HepG2 (cell line): ENCODE measurements at regions not wholly inside any gene's neighbourhood (a gene's known extent, or its start where the extent isn't known, plus 50 kb on each side); places are given as distances from the start of the nearest gene placed in this dataset.

Source experiments
- NFKBIZ ChIP-seq: IDR thresholded peaks from 2 replicates; pipeline ENCODE4 v1.6.1; 2018; ENCODE audit warnings: missing genetic modification reagents, missing compliant biosample characterization
- PCBP2 ChIP-seq: fragments of 200-400 bp; formaldehyde crosslinking; optimal IDR thresholded peaks from 2 replicates; pipeline ENCODE3; 2018; ENCODE audit warnings: low read length, low read depth; ENCODE audit not compliant: poor library complexity, severe bottlenecking
- ZBTB2 ChIP-seq: sonication (generic); formaldehyde crosslinking; IDR thresholded peaks from 2 replicates; pipeline ENCODE4 v1.8.0; 2022; ENCODE audit warnings: low read depth, missing genetic modification reagents
- ZFY ChIP-seq: sonication (generic); formaldehyde crosslinking; IDR thresholded peaks from 2 replicates; pipeline ENCODE4 v1.4.0; 2020; ENCODE audit warnings: missing genetic modification reagents
- ZNF282 ChIP-seq: fragments of 450-650 bp; IDR thresholded peaks from 2 replicates; pipeline ENCODE4 v1.6.1; 2018; ENCODE audit not compliant: partially characterized antibody
- ZNF580 ChIP-seq: IDR thresholded peaks from 2 replicates; pipeline ENCODE4 v1.6.1; 2016; ENCODE audit warnings: low read depth, borderline replicate concordance
- ZNF646 ChIP-seq: sonication (generic); formaldehyde crosslinking; IDR thresholded peaks from 2 replicates; pipeline ENCODE4 v1.9.0; 2021; ENCODE audit warnings: mild to moderate bottlenecking, missing genetic modification reagents

- TF ChIP-seq ZBTB2 (CRISPR knock-in tag) (no peak), ZFY (CRISPR knock-in tag) (no peak), NFKBIZ (CRISPR knock-in tag) (no peak), ZNF282 (no peak), ZNF646 (CRISPR knock-in tag) (no peak), ZNF580 (CRISPR knock-in tag) (no peak), PCBP2 (no peak)
Observed at GRCh38 chr9:109593612-109594011, 95.5 kb upstream of the PTPN3 start (continued).
